RWPE2 (cell line): ENCODE measurements at regions not wholly inside any gene's neighbourhood (a gene's known extent, or its start where the extent isn't known, plus 50 kb on each side); places are given as distances from the start of the nearest gene placed in this dataset.

Experiments used
- ATAC-seq: fragments of 200-7000 bp; cut with Tn5 transposase; 3 replicates; pipeline ENCODE4 v1.9.1; 2021; ENCODE audit warnings: low read depth
- DNase-seq: peaks from one replicate; pipeline ENCODE4 v3.0.0-alpha.2; 2020; ENCODE audit warnings: low spot score
- H3K27ac ChIP-seq: fragments of 450-650 bp; 2 replicates; pipeline ENCODE4 v1.5.1; 2017; ENCODE audit warnings: mild to moderate bottlenecking; ENCODE audit not compliant: poor library complexity, severe bottlenecking
- H3K27me3 ChIP-seq: fragments of 250-450 bp; sonication (Bioruptor Pico); 2 replicates; pipeline ENCODE4 v1.5.1; 2021; ENCODE audit warnings: mild to moderate bottlenecking, moderate library complexity; ENCODE audit not compliant: insufficient read depth, poor library complexity, severe bottlenecking
- H3K36me3 ChIP-seq: fragments of 250-450 bp; sonication (Bioruptor Pico); 2 replicates; pipeline ENCODE4 v1.5.1; 2020; ENCODE audit warnings: low read depth, mild to moderate bottlenecking, moderate library complexity
- H3K4me1 ChIP-seq: fragments of 250-450 bp; sonication (Bioruptor Pico); 2 replicates; pipeline ENCODE4 v1.5.1; 2021; ENCODE audit warnings: mild to moderate bottlenecking, moderate library complexity; ENCODE audit not compliant: insufficient read depth, poor library complexity, severe bottlenecking
- H3K4me3 ChIP-seq: fragments of 250-450 bp; sonication (Bioruptor Pico); 2 replicates; pipeline ENCODE4 v1.5.1; 2021; ENCODE audit warnings: mild to moderate bottlenecking, moderate library complexity; ENCODE audit not compliant: severe bottlenecking
- H3K9me3 ChIP-seq: fragments of 250-450 bp; sonication (Bioruptor Pico); 2 replicates; pipeline ENCODE4 v1.5.1; 2021; ENCODE audit warnings: mild to moderate bottlenecking, moderate library complexity; ENCODE audit not compliant: severe bottlenecking
- CTCF ChIP-seq: fragments of 450-650 bp; IDR thresholded peaks from one replicate; pipeline ENCODE4 v1.5.1; 2017; ENCODE audit warnings: mild to moderate bottlenecking, moderate library complexity; ENCODE audit not compliant: poor library complexity, severe bottlenecking

- H3K27me3 ChIP-seq: no peaks in the 10 kb centered on the region
- no peak for TF ChIP-seq CTCF
- no peak overlapping the region for H3K27ac ChIP-seq
- no peaks in the 10 kb centered on the region for H3K36me3 ChIP-seq
- no peaks in the 10 kb centered on the region for H3K9me3 ChIP-seq
- H3K4me1 ChIP-seq: no peaks in the 10 kb centered on the region
- no peak for ATAC-seq
- H3K4me3 ChIP-seq: no peak overlapping the region
- no peak for DNase-seq
Observed at GRCh38 chr2:17179145-17179808, 339.0 kb downstream of the RAD51AP2 start.

GRCh38 chr2:17177088-17177487 lies 341.2 kb downstream of the RAD51AP2 start:
- no peak overlapping the region for H3K27ac ChIP-seq
- no peaks in the 10 kb centered on the region for H3K36me3 ChIP-seq
- ATAC-seq (no peak), DNase-seq (no peak)
- no peak for TF ChIP-seq CTCF
- H3K27me3 ChIP-seq: no peaks in the 10 kb centered on the region
- no peaks in the 10 kb centered on the region for H3K9me3 ChIP-seq
- no peak overlapping the region for H3K4me3 ChIP-seq
- no peaks in the 10 kb centered on the region for H3K4me1 ChIP-seq

- Histone ChIP-seq H3K27ac (no peak overlapping the region), H3K9me3 (no peaks in the 10 kb centered on the region), H3K4me1 (no peaks in the 10 kb centered on the region), H3K4me3 (no peak overlapping the region), H3K36me3 (no peaks in the 10 kb centered on the region), H3K27me3 (no peaks in the 10 kb centered on the region)
- TF ChIP-seq CTCF: peak; percentile 46
- DNase-seq: no peak
- ATAC-seq: peak; percentile 78
Observed at GRCh38 chr2:17171446-17172049, 346.7 kb downstream of the RAD51AP2 start.

- no peak for DNase-seq
- TF ChIP-seq CTCF: no peak
Observed at GRCh38 chr2:17166506-17166905, 351.7 kb downstream of the RAD51AP2 start.

GRCh38 chr2:17164550-17164949 lies 353.7 kb downstream of the RAD51AP2 start:
- ATAC-seq: no peak
- Histone ChIP-seq H3K4me3 (no peak overlapping the region), H3K27ac (no peak overlapping the region), H3K9me3 (no peaks in the 10 kb centered on the region), H3K36me3 (no peaks in the 10 kb centered on the region), H3K4me1 (no peaks in the 10 kb centered on the region), H3K27me3 (no peaks in the 10 kb centered on the region)
- DNase-seq: no peak
- no peak for TF ChIP-seq CTCF

More at GRCh38 chr2:17166506-17166905, 351.7 kb downstream of the RAD51AP2 start:
- ATAC-seq: peak; percentile 53; the same call in 2 of the 3 replicates
- H3K36me3 ChIP-seq: no peaks in the 10 kb centered on the region
- no peaks in the 10 kb centered on the region for H3K9me3 ChIP-seq
- H3K27ac ChIP-seq: no peak overlapping the region
- H3K27me3 ChIP-seq: no peaks in the 10 kb centered on the region
- no peak overlapping the region for H3K4me3 ChIP-seq
- no peaks in the 10 kb centered on the region for H3K4me1 ChIP-seq
